Mesothelial cell of epicardium (in vitro differentiated cells): ENCODE measurements at regions not wholly inside any gene's neighbourhood (a gene's known extent, or its start where the extent isn't known, plus 50 kb on each side); places are given as distances from the start of the nearest gene placed in this dataset.

Source experiments
- DNase-seq, 2 experiments: peaks; one replicate each; pipeline ENCODE4 v3.0.0; 2021; ENCODE audit warnings: low spot score in 2 of 2; ENCODE audit not compliant: unreplicated experiment in 2 of 2
- H3K27ac Mint-ChIP-seq: 2 replicates; pipeline ENCODE4 v1.8.0; 2021; ENCODE audit warnings: mixed read lengths
- H3K27me3 Mint-ChIP-seq: 2 replicates; pipeline ENCODE4 v1.8.0; 2021; ENCODE audit warnings: low read depth, mixed read lengths
- H3K36me3 Mint-ChIP-seq: 2 replicates; pipeline ENCODE4 v1.8.0; 2021; ENCODE audit warnings: mixed read lengths
- H3K4me1 Mint-ChIP-seq: 2 replicates; pipeline ENCODE4 v1.8.0; 2021; ENCODE audit warnings: mixed read lengths
- H3K4me3 Mint-ChIP-seq: 2 replicates; pipeline ENCODE4 v1.8.0; 2021; ENCODE audit warnings: mild to moderate bottlenecking, moderate library complexity, mixed read lengths
- H3K9me3 Mint-ChIP-seq: 2 replicates; pipeline ENCODE4 v1.8.0; 2021; ENCODE audit warnings: mixed read lengths
- TF ChIP-seq, protein P1 (sequence below): fragments of 200-600 bp; sonication (generic); IDR thresholded peaks from one replicate; pipeline ENCODE4 v1.5.0; 2021; ENCODE audit warnings: antibody characterized with exemption; ENCODE audit not compliant: unreplicated experiment

- Mint-ChIP-seq H3K4me1 (peaks cover 8% of the 10 kb centered on the region), H3K27ac (no peak overlapping the region)
These were observed 175.7 kb upstream of the MEOX2 start for GRCh38 chr7:15862016-15862780.

GRCh38 chr7:15860264-15860949 is 173.9 kb upstream of the MEOX2 start:
- Mint-ChIP-seq H3K4me1 (no peaks in the 10 kb centered on the region), H3K9me3 (peaks cover 15% of the 10 kb centered on the region), H3K36me3 (no peaks in the 10 kb centered on the region), H3K4me3 (no peak overlapping the region), H3K27me3 (no peaks in the 10 kb centered on the region), H3K27ac (no peak overlapping the region)
- no peak for DNase-seq
- TF ChIP-seq, protein P1, sequence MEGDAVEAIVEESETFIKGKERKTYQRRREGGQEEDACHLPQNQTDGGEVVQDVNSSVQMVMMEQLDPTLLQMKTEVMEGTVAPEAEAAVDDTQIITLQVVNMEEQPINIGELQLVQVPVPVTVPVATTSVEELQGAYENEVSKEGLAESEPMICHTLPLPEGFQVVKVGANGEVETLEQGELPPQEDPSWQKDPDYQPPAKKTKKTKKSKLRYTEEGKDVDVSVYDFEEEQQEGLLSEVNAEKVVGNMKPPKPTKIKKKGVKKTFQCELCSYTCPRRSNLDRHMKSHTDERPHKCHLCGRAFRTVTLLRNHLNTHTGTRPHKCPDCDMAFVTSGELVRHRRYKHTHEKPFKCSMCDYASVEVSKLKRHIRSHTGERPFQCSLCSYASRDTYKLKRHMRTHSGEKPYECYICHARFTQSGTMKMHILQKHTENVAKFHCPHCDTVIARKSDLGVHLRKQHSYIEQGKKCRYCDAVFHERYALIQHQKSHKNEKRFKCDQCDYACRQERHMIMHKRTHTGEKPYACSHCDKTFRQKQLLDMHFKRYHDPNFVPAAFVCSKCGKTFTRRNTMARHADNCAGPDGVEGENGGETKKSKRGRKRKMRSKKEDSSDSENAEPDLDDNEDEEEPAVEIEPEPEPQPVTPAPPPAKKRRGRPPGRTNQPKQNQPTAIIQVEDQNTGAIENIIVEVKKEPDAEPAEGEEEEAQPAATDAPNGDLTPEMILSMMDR: no peak

More at GRCh38 chr7:15862016-15862780, 175.7 kb upstream of the MEOX2 start:
- TF ChIP-seq, protein P1: no peak
- no peak for DNase-seq
- Mint-ChIP-seq H3K36me3 (no peaks in the 10 kb centered on the region), H3K9me3 (peaks cover 15% of the 10 kb centered on the region), H3K4me3 (no peak overlapping the region), H3K27me3 (no peaks in the 10 kb centered on the region)

GRCh38 chr7:15857026-15857425 is 170.5 kb upstream of the MEOX2 start:
- Mint-ChIP-seq H3K9me3 (peaks cover 9% of the 10 kb centered on the region), H3K4me1 (no peaks in the 10 kb centered on the region), H3K27ac (no peak overlapping the region), H3K27me3 (no peaks in the 10 kb centered on the region), H3K4me3 (no peak overlapping the region), H3K36me3 (no peaks in the 10 kb centered on the region)
- TF ChIP-seq, protein P1: no peak
- no peak for DNase-seq

GRCh38 chr7:15856311-15856710 is 169.8 kb upstream of the MEOX2 start:
- TF ChIP-seq, protein P1: no peak
- no peaks in the 10 kb centered on the region for H3K4me1 Mint-ChIP-seq
- no peaks in the 10 kb centered on the region for H3K36me3 Mint-ChIP-seq
- no peaks in the 10 kb centered on the region for H3K27me3 Mint-ChIP-seq
- H3K9me3 Mint-ChIP-seq: peaks cover 9% of the 10 kb centered on the region
- no peak overlapping the region for H3K4me3 Mint-ChIP-seq
- no peak overlapping the region for H3K27ac Mint-ChIP-seq
- no peak for DNase-seq

DNA sequence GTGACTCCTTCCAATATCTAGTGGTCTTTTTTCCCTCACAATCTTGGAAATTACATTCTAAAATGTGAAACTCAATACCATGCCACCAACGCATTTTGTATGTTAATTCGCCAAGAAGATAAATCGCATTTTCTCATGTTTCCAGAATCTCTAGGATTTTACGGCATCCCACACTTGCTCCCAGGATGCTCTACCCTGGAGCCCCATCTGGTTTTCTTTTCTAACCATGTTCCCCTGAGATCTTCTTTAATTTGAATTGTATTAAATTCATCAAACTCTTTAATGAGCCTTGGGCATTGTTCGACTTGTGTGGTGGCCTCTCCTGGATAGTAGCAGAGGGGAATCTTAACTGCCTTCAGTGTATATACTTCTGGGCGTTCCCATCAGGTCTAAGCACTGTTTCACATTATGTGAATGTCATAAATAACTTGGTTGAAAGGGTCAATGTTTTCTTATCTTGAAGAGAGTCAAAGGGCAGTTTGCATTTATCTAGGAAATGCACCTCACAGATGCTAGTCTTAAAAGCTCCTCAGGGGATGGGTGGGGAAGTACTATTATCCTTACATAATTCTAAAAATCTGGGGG is 169.1 kb upstream of the MEOX2 start:
- no peak for DNase-seq
- H3K4me3 Mint-ChIP-seq: no peak overlapping the region
- H3K27ac Mint-ChIP-seq: no peak overlapping the region
- H3K4me1 Mint-ChIP-seq: no peaks in the 10 kb centered on the region
- H3K27me3 Mint-ChIP-seq: no peaks in the 10 kb centered on the region
- peaks cover 9% of the 10 kb centered on the region for H3K9me3 Mint-ChIP-seq
- TF ChIP-seq, protein P1: no peak
- no peaks in the 10 kb centered on the region for H3K36me3 Mint-ChIP-seq
